Left lung (tissue), 4 donors: ENCODE measurements at regions not wholly inside any gene's neighbourhood (a gene's known extent, or its start where the extent isn't known, plus 50 kb on each side); places are given as distances from the start of the nearest gene placed in this dataset.
A peak's percentile ranks its signal among the peaks of the same experiment; 100 is the strongest.

Source experiments
- ATAC-seq: fragments of 200-7000 bp; cut with Tn5 transposase; one replicate; pipeline ENCODE4 v1.9.1; 2020; ENCODE audit warnings: moderate library complexity
- DNase-seq, 4 donors: peaks; one replicate each; pipeline ENCODE4 v3.0.0-alpha.2; 2013 to 2020
- H3K27ac ChIP-seq, 2 donors: fragments of 200-600 bp; sonication (generic) in 1 of 2; one replicate each; pipeline versions ENCODE4 v1.5.0 to v1.8.0; 2020 to 2021
- H3K27me3 ChIP-seq, 2 donors: fragments of 200-600 bp; sonication (generic) in 1 of 2; one replicate each; pipeline versions ENCODE4 v1.5.0 to v1.8.0; 2020 to 2021
- H3K36me3 ChIP-seq, 2 donors: fragments of 200-600 bp; sonication (generic) in 1 of 2; one replicate each; pipeline versions ENCODE4 v1.5.0 to v1.8.0; 2020 to 2021
- H3K4me1 ChIP-seq, 2 donors: fragments of 200-600 bp; one replicate each; pipeline ENCODE4 v1.8.0; 2021
- H3K4me3 ChIP-seq, 2 donors: fragments of 200-600 bp; sonication (generic) in 1 of 2; one replicate each; pipeline versions ENCODE4 v1.5.0 to v1.8.0; 2020 to 2021; ENCODE audit warnings: mild to moderate bottlenecking in 1 of 2
- H3K9me3 ChIP-seq, 2 donors: fragments of 200-600 bp; sonication (generic) in 1 of 2; one replicate each; pipeline versions ENCODE4 v1.5.0 to v1.8.0; 2020 to 2021
- intact Hi-C, 2 donors: fragments of 100-400 bp; cut with DNase I; formaldehyde crosslinking; loops; one replicate each; pipeline versions ENCODE4 v1.11.2 to v1.14.2; 2022
- TF ChIP-seq, protein P1 (sequence below), 2 donors: fragments of 200-600 bp; sonication (generic) in 1 of 2; IDR thresholded peaks; one replicate each; pipeline versions ENCODE4 v1.5.0 to v1.8.0; 2021; ENCODE audit warnings: antibody characterized with exemption in 2 of 2
- donor health status: DM: no; HTN: yes; CAD: no.
- donor health status: DM: no; HTN: no; CAD: no.

DNA sequence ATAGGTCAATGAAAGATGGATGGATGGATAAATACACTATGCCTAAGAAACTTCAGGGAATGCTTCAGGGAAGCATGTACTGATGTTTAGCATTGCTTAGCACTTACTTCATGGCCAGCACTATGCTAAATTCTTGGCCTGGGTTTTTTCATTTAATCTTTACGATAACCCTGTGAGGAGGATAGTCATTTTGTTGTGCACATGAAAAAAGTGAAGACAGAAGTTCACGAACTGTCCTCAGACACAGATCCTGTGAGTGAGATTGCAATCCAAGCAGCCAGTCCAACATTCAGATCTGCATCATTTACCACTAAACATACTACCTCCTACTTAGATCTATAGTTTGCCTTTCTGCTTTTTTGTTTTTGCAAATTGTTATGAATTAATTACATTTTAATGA lies 510.8 kb upstream of the AGTR1 start:
- H3K4me1 ChIP-seq: no peaks in the 10 kb centered on the region
- ATAC-seq (no peak), DNase-seq (peak in 2 of 4 donors; percentile 74 to 77)
- intact Hi-C loops: no loop called here
- no peaks in the 10 kb centered on the region for H3K36me3 ChIP-seq
- H3K9me3 ChIP-seq: peaks cover 0 to 2% of the 10 kb centered on the region in 2 donors
- H3K27ac ChIP-seq: no peak overlapping the region
- H3K27me3 ChIP-seq: no peaks in the 10 kb centered on the region
- H3K4me3 ChIP-seq: no peak overlapping the region
- TF ChIP-seq, protein P1, sequence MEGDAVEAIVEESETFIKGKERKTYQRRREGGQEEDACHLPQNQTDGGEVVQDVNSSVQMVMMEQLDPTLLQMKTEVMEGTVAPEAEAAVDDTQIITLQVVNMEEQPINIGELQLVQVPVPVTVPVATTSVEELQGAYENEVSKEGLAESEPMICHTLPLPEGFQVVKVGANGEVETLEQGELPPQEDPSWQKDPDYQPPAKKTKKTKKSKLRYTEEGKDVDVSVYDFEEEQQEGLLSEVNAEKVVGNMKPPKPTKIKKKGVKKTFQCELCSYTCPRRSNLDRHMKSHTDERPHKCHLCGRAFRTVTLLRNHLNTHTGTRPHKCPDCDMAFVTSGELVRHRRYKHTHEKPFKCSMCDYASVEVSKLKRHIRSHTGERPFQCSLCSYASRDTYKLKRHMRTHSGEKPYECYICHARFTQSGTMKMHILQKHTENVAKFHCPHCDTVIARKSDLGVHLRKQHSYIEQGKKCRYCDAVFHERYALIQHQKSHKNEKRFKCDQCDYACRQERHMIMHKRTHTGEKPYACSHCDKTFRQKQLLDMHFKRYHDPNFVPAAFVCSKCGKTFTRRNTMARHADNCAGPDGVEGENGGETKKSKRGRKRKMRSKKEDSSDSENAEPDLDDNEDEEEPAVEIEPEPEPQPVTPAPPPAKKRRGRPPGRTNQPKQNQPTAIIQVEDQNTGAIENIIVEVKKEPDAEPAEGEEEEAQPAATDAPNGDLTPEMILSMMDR (IDR thresholded peaks at IDR 0.05): no peak

DNA sequence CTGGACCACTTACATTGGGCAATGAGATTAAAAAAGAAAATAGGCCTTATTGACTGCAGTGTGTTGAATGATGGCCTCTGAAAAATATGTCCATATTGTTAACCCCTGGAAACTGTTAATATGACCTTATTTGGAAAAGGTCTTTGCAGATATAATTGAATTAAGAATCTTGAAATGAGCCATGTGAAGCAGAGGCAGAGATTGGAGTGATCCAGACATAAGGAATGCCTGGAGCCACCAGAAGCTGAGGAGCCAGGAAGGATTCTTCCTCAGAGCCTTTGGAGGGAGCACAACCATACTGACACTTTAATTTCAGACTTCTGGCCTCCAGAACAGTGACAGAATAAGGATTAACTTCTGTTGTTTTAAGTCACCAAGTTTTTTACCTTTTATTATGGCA lies 510.4 kb upstream of the AGTR1 start:
- TF ChIP-seq, protein P1 (IDR thresholded peaks at IDR 0.05): no peak
- no peak overlapping the region for H3K27ac ChIP-seq
- DNase-seq: peak in 1 of 4 donors; percentile 26

DNA sequence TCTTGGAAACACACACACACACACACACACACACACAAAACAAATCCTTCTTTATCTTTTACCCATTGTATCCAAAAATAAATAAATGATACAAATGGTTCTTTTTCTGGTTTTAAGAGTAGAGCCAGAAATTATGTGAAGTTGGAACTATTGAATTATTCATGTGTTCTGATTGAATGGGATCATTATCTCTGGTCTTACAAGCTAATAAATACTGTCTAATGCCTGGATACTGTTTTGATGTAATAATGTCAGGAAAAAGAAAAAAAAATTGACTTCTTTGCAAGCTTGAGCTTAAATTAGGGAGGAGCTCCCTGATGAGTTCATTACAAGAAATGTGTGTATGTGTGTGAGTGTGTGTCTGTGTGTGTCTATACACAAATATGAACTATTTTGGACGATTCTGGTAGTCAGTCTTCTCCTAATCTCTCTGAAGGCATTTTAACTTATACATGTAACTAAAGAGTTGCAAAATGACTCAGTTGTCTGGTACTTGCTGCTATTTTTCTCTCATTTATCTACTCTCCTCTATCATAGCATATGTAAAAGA lies 507.2 kb upstream of the AGTR1 start:
- Histone ChIP-seq H3K36me3 (no peaks in the 10 kb centered on the region), H3K9me3 (peaks cover 0 to 2% of the 10 kb centered on the region in 2 donors), H3K4me3 (no peak overlapping the region), H3K4me1 (no peaks in the 10 kb centered on the region), H3K27ac (no peak overlapping the region), H3K27me3 (no peaks in the 10 kb centered on the region)
- no peak for ATAC-seq
- intact Hi-C loops: no loop called here
- DNase-seq: no peak
- TF ChIP-seq, protein P1 (IDR thresholded peaks at IDR 0.05): no peak

More for the DNA sequence above, 510.4 kb upstream of the AGTR1 start:
- no peak for ATAC-seq
- no peaks in the 10 kb centered on the region for H3K4me1 ChIP-seq
- intact Hi-C loops: no loop called here
- no peaks in the 10 kb centered on the region for H3K27me3 ChIP-seq
- H3K36me3 ChIP-seq: no peaks in the 10 kb centered on the region
- H3K9me3 ChIP-seq: peaks cover 0 to 2% of the 10 kb centered on the region in 2 donors
- H3K4me3 ChIP-seq: no peak overlapping the region

DNA sequence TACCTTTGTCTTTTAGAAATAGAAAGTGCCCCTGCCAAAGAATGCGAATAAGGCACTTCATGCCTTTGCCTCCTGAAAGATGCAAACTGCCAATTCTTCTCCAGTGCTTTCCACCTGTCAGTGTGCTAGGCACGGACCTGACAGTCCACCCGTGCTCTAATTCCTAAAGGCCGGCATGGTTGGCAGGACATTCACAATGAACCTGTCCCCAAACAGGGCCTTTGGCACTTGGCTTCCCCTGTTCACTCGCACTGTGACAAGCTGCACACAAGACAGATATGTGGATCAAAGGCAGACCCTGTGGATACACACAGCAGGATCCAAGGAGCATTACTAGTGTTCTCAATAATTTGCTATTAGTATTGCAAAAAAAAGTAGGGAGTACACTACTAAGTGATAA lies 505.7 kb upstream of the AGTR1 start:
- intact Hi-C loops: no loop called here
- Histone ChIP-seq H3K36me3 (no peaks in the 10 kb centered on the region), H3K4me3 (no peak overlapping the region), H3K27ac (no peak overlapping the region), H3K27me3 (no peaks in the 10 kb centered on the region), H3K4me1 (no peaks in the 10 kb centered on the region), H3K9me3 (peaks cover 0 to 2% of the 10 kb centered on the region in 2 donors)
- DNase-seq (no peak), ATAC-seq (no peak)
- TF ChIP-seq, protein P1 (IDR thresholded peaks at IDR 0.05): no peak

DNA sequence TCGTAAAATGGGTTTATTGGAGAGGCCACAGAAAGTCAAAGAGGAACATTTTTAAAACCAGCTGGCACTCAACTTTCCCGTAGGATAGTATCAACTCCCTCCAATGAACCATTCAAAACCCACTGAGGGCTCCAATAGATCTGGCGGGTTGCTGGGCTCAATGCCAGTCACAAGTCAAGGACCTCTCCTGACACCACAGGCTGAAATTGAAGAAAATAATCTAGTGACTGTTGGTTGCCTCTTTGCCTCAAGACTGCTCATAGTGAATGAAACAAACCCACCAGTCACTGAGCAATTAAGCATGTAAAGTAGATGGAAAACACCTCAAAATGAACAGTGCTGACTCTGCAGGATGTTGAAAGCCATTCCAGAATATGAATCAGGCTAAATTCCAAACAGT lies 500.6 kb upstream of the AGTR1 start:
- TF ChIP-seq, protein P1 (IDR thresholded peaks at IDR 0.05): no peak
- Histone ChIP-seq H3K27me3 (no peaks in the 10 kb centered on the region), H3K9me3 (peaks cover 0 to 2% of the 10 kb centered on the region in 2 donors), H3K4me1 (no peaks in the 10 kb centered on the region), H3K27ac (no peak overlapping the region), H3K4me3 (no peak overlapping the region), H3K36me3 (no peaks in the 10 kb centered on the region)
- intact Hi-C loops: no loop called here
- no peak for DNase-seq
- no peak for ATAC-seq
